Stimulated activated CD4-positive, alpha-beta T cell treated with anti-CD3 and anti-CD28 coated beads, Interleukin-4, amount 100 ng/mL, for 4 hours (primary cell): ENCODE measurements at regions not wholly inside any gene's neighbourhood (a gene's known extent, or its start where the extent isn't known, plus 50 kb on each side); places are given as distances from the start of the nearest gene placed in this dataset.
A peak's percentile ranks its signal among the peaks of the same experiment; 100 is the strongest.
"Not testable (repeated sequence)": the region's sequence is repeated elsewhere in the genome, so short reads cannot be mapped to it uniquely, and the experiment has no call there.

Experiments used
- DNase-seq, 2 experiments: peaks; one replicate each; pipeline ENCODE4 v3.0.0-alpha.2; 2020

GRCh38 chr11:14573539-14574057, 53.4 kb upstream of the PSMA1 start:
- DNase-seq = not testable (repeated sequence)

- DNase-seq = no peak
Measured at GRCh38 chr11:14577292-14577691, 57.1 kb upstream of the PSMA1 start.

GRCh38 chr11:14577835-14578529, 57.8 kb upstream of the PSMA1 start:
- no peak for DNase-seq

GRCh38 chr11:14578541-14578956, 58.4 kb upstream of the PSMA1 start:
- peak in 1 of 2 experiments; percentile 61 for DNase-seq

- no peak for DNase-seq
Measured at GRCh38 chr11:14579646-14580045, 59.5 kb upstream of the PSMA1 start.

GRCh38 chr11:14582793-14583192, 60.8 kb upstream of the PDE3B start:
- DNase-seq = no peak

GRCh38 chr11:14583252-14584034, 60.2 kb upstream of the PDE3B start:
- no peak for DNase-seq

GRCh38 chr11:14584035-14584363, 59.6 kb upstream of the PDE3B start:
- DNase-seq = no peak

GRCh38 chr11:14584595-14584994, 59.0 kb upstream of the PDE3B start:
- no peak for DNase-seq

GRCh38 chr11:14585438-14585837, 58.2 kb upstream of the PDE3B start:
- DNase-seq = no peak

- DNase-seq = no peak
Measured at GRCh38 chr11:14587258-14587657, 56.3 kb upstream of the PDE3B start.

GRCh38 chr11:14588681-14589080, 54.9 kb upstream of the PDE3B start:
- DNase-seq = no peak

GRCh38 chr11:14589421-14589820, 54.2 kb upstream of the PDE3B start:
- DNase-seq = no peak

- not testable (repeated sequence) for DNase-seq
Measured at GRCh38 chr11:14591046-14591445, 52.6 kb upstream of the PDE3B start.

GRCh38 chr11:14593671-14594070, 49.9 kb upstream of the PDE3B start:
- DNase-seq = no peak
